GM12878 (cell line): ENCODE measurements at regions not wholly inside any gene's neighbourhood (a gene's known extent, or its start where the extent isn't known, plus 50 kb on each side); places are given as distances from the start of the nearest gene placed in this dataset.
A peak's percentile ranks its signal among the peaks of the same experiment; 100 is the strongest.

ENCODE experiments used
- ASH2L ChIP-seq: fragments of 300-600, 200-600 bp; sonication (generic); IDR thresholded peaks from 2 replicates; pipeline ENCODE4 v1.6.1; 2017; ENCODE audit warnings: low read depth, mild to moderate bottlenecking, borderline replicate concordance
- ATF7 ChIP-seq: fragments of 450-650 bp; IDR thresholded peaks from 2 replicates; pipeline ENCODE4 v1.6.1; 2016; ENCODE audit warnings: low read depth, mild to moderate bottlenecking
- CBX3 ChIP-seq: fragments of 200-600 bp; sonication (generic); IDR thresholded peaks from 2 replicates; pipeline ENCODE4 v1.6.1; 2016; ENCODE audit warnings: low read depth, borderline replicate concordance
- FOXK2 ChIP-seq: fragments of 450-650 bp; IDR thresholded peaks from 2 replicates; pipeline ENCODE4 v1.6.1; 2017; ENCODE audit warnings: mild to moderate bottlenecking, moderate library complexity
- FOXM1 ChIP-seq: IDR thresholded peaks from 2 replicates; pipeline ENCODE4 v1.6.1; 2012; ENCODE audit warnings: low read depth, mild to moderate bottlenecking, inconsistent platforms, low read length, moderate library complexity
- GABPA ChIP-seq: IDR thresholded peaks from 2 replicates; pipeline ENCODE4 v1.6.1; 2014; ENCODE audit warnings: antibody characterized with exemption, low read depth, mild to moderate bottlenecking, inconsistent platforms
- MEF2A ChIP-seq: IDR thresholded peaks from 2 replicates; pipeline ENCODE4 v1.6.1; 2011; ENCODE audit warnings: low read depth, mild to moderate bottlenecking, low read length, moderate library complexity; ENCODE audit not compliant: insufficient read depth
- POLR2A ChIP-seq: IDR thresholded peaks from 2 replicates; pipeline ENCODE4 v1.6.1; 2011; ENCODE audit warnings: low read depth, mild to moderate bottlenecking, low read length
- RB1 ChIP-seq: fragments of 450-650 bp; formaldehyde crosslinking; IDR thresholded peaks from 2 replicates; pipeline ENCODE4 v1.6.1; 2017; ENCODE audit warnings: mild to moderate bottlenecking, borderline replicate concordance
- RCOR1 ChIP-seq: conservative IDR thresholded peaks from 2 replicates; pipeline ENCODE4 v1.6.1; 2012; ENCODE audit warnings: low read depth, low read length, improper control_type of control experiment
- TAF1 ChIP-seq: IDR thresholded peaks from 2 replicates; pipeline ENCODE4 v1.6.1; 2011; ENCODE audit warnings: mild to moderate bottlenecking, low read depth, low read length, borderline replicate concordance
- TCF3 ChIP-seq: IDR thresholded peaks from 2 replicates; pipeline ENCODE4 v1.6.1; 2012; ENCODE audit warnings: low read depth, mild to moderate bottlenecking, low read length, borderline replicate concordance; ENCODE audit not compliant: insufficient read depth
- TF ChIP-seq, protein P1 (sequence below): fragments of 450-650 bp; conservative IDR thresholded peaks from 2 replicates; pipeline ENCODE4 v1.6.1; 2017; ENCODE audit warnings: mild to moderate bottlenecking, moderate library complexity
- TF ChIP-seq, protein P2 (sequence below): fragments of 450-650 bp; formaldehyde crosslinking; IDR thresholded peaks from 2 replicates; pipeline ENCODE4 v1.4.0; 2022; ENCODE audit warnings: mild to moderate bottlenecking, moderate library complexity
- TF ChIP-seq, protein P3 (sequence below): IDR thresholded peaks from 2 replicates; pipeline ENCODE4 v1.6.1; 2012; ENCODE audit warnings: low read depth, low read length, improper control_type of control experiment
- TF ChIP-seq, protein P4 (sequence below): fragments of 450-650 bp; IDR thresholded peaks from 2 replicates; pipeline ENCODE4 v1.6.1; 2017; ENCODE audit warnings: mild to moderate bottlenecking, low read depth, inconsistent platforms; ENCODE audit not compliant: poor library complexity, severe bottlenecking
- TF ChIP-seq, protein P5 (sequence below): fragments of 450-650 bp; IDR thresholded peaks from 2 replicates; pipeline ENCODE4 v1.6.1; 2017; ENCODE audit warnings: borderline replicate concordance
- TF ChIP-seq, protein P6 (sequence below): IDR thresholded peaks from 2 replicates; pipeline ENCODE4 v1.6.1; 2011; ENCODE audit warnings: borderline replicate concordance, low read depth, mild to moderate bottlenecking, moderate library complexity, low read length; ENCODE audit not compliant: insufficient read depth, poor library complexity, severe bottlenecking

DNA sequence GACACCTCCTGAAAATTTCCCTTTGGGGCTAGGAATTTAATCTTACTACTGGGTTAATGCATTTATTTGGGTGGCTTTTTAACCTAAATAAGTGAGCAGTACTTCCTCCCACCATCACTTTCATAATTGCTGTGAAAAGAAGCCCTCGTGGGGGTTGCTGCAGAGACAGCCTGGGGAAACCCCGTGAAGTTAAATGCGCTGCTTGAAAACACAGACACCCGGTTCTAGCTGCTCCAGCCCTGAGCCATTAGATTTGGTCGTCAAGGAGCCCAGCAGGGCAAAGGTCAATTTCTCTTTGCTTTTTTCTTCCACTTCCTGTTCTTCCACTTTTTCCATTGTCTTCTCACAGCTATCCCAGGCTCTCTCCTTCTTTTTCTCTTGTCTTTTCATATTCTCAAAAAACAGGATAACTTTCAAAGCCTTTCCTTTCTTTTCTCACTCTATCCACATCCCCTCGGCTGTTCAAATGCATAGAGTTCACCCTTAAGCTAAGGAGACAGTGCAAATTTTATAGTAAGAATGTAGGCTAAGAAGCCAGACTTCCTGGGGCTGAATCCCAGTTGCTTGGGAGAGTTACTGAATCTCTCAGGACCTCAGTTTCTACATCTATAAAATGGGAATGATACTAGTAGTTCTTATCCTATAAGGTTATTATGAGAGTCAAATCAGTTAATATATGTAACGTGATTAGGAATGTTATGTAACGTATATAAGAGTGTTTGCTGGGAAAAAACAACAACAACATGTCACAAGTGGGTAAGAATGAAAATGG, 91.5 kb upstream of the ZNF827 start (continued):
- TF ChIP-seq, protein P1, sequence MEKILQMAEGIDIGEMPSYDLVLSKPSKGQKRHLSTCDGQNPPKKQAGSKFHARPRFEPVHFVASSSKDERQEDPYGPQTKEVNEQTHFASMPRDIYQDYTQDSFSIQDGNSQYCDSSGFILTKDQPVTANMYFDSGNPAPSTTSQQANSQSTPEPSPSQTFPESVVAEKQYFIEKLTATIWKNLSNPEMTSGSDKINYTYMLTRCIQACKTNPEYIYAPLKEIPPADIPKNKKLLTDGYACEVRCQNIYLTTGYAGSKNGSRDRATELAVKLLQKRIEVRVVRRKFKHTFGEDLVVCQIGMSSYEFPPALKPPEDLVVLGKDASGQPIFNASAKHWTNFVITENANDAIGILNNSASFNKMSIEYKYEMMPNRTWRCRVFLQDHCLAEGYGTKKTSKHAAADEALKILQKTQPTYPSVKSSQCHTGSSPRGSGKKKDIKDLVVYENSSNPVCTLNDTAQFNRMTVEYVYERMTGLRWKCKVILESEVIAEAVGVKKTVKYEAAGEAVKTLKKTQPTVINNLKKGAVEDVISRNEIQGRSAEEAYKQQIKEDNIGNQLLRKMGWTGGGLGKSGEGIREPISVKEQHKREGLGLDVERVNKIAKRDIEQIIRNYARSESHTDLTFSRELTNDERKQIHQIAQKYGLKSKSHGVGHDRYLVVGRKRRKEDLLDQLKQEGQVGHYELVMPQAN = no peak
- TF ChIP-seq, protein P2, sequence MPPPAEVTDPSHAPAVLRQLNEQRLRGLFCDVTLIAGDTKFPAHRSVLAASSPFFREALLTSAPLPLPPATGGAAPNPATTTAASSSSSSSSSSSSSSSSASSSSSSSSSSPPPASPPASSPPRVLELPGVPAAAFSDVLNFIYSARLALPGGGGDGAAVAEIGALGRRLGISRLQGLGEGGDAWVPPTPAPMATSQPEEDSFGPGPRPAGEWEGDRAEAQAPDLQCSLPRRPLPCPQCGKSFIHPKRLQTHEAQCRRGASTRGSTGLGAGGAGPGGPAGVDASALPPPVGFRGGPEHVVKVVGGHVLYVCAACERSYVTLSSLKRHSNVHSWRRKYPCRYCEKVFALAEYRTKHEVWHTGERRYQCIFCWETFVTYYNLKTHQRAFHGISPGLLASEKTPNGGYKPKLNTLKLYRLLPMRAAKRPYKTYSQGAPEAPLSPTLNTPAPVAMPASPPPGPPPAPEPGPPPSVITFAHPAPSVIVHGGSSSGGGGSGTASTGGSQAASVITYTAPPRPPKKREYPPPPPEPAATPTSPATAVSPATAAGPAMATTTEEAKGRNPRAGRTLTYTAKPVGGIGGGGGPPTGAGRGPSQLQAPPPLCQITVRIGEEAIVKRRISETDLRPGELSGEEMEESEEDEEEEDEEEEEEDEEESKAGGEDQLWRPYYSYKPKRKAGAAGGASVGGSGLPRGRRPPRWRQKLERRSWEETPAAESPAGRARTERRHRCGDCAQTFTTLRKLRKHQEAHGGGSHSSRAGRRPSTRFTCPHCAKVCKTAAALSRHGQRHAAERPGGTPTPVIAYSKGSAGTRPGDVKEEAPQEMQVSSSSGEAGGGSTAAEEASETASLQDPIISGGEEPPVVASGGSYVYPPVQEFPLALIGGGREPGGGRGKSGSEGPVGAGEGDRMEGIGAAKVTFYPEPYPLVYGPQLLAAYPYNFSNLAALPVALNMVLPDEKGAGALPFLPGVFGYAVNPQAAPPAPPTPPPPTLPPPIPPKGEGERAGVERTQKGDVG = no peak
- TF ChIP-seq ATF7 = no peak
- TF ChIP-seq CBX3 = no peak
- TF ChIP-seq FOXK2 = no peak
- peak; percentile 66; the same call in 1 of the 2 replicates for TF ChIP-seq FOXM1
- TF ChIP-seq, protein P3, sequence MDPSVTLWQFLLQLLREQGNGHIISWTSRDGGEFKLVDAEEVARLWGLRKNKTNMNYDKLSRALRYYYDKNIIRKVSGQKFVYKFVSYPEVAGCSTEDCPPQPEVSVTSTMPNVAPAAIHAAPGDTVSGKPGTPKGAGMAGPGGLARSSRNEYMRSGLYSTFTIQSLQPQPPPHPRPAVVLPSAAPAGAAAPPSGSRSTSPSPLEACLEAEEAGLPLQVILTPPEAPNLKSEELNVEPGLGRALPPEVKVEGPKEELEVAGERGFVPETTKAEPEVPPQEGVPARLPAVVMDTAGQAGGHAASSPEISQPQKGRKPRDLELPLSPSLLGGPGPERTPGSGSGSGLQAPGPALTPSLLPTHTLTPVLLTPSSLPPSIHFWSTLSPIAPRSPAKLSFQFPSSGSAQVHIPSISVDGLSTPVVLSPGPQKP = no peak
- TF ChIP-seq TCF3 = no peak
- TF ChIP-seq MEF2A = peak; percentile 68; the same call in 1 of the 2 replicates
- TF ChIP-seq RCOR1 = no peak
- TF ChIP-seq, protein P4, sequence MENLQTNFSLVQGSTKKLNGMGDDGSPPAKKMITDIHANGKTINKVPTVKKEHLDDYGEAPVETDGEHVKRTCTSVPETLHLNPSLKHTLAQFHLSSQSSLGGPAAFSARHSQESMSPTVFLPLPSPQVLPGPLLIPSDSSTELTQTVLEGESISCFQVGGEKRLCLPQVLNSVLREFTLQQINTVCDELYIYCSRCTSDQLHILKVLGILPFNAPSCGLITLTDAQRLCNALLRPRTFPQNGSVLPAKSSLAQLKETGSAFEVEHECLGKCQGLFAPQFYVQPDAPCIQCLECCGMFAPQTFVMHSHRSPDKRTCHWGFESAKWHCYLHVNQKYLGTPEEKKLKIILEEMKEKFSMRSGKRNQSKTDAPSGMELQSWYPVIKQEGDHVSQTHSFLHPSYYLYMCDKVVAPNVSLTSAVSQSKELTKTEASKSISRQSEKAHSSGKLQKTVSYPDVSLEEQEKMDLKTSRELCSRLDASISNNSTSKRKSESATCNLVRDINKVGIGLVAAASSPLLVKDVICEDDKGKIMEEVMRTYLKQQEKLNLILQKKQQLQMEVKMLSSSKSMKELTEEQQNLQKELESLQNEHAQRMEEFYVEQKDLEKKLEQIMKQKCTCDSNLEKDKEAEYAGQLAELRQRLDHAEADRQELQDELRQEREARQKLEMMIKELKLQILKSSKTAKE = peak; percentile 54
- TF ChIP-seq POLR2A = no peak
- no peak for TF ChIP-seq ASH2L
- TF ChIP-seq RB1 = peak; percentile 56; the same call in 1 of the 2 replicates
- TF ChIP-seq, protein P5, sequence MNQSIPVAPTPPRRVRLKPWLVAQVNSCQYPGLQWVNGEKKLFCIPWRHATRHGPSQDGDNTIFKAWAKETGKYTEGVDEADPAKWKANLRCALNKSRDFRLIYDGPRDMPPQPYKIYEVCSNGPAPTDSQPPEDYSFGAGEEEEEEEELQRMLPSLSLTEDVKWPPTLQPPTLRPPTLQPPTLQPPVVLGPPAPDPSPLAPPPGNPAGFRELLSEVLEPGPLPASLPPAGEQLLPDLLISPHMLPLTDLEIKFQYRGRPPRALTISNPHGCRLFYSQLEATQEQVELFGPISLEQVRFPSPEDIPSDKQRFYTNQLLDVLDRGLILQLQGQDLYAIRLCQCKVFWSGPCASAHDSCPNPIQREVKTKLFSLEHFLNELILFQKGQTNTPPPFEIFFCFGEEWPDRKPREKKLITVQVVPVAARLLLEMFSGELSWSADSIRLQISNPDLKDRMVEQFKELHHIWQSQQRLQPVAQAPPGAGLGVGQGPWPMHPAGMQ = no peak
- TF ChIP-seq GABPA = 0 out of 2 replicates have a peak, but pooled peaks have one; percentile 21
- no peak for TF ChIP-seq TAF1
- TF ChIP-seq, protein P6, sequence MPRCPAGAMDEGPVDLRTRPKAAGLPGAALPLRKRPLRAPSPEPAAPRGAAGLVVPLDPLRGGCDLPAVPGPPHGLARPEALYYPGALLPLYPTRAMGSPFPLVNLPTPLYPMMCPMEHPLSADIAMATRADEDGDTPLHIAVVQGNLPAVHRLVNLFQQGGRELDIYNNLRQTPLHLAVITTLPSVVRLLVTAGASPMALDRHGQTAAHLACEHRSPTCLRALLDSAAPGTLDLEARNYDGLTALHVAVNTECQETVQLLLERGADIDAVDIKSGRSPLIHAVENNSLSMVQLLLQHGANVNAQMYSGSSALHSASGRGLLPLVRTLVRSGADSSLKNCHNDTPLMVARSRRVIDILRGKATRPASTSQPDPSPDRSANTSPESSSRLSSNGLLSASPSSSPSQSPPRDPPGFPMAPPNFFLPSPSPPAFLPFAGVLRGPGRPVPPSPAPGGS = peak; percentile 71
